GM21526 (cell line): ENCODE measurements at regions not wholly inside any gene's neighbourhood (a gene's known extent, or its start where the extent isn't known, plus 50 kb on each side); places are given as distances from the start of the nearest gene placed in this dataset.
"Not testable (repeated sequence)": the region's sequence is repeated elsewhere in the genome, so short reads cannot be mapped to it uniquely, and the experiment has no call there.

Experiments
- ATAC-seq: cut with Tn5 transposase; IDR thresholded peaks from one replicate; pipeline ENCODE4 v1.9.1; 2021; ENCODE audit warnings: moderate library complexity; ENCODE audit not compliant: unreplicated experiment, low FRiP score

DNA sequence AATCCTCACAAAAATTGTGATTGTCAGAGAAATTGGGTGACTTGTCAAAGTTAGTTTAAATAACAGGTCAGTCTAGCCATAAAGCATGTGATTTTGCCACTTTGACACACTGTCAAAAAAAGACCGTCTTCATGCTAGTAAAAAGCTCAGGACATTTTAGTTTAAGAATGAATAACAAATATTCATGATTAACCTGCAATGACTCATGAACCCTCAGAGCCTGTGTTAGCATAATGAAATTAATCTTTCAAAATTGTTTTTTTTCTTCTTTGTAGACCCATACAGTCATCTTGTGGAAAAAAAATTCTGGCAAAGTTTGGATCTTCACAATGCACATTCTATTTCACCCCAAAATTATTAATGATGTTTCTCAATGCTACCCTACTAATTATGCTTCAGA is 255.2 kb upstream of the POT1 start:
- no peak for ATAC-seq

DNA sequence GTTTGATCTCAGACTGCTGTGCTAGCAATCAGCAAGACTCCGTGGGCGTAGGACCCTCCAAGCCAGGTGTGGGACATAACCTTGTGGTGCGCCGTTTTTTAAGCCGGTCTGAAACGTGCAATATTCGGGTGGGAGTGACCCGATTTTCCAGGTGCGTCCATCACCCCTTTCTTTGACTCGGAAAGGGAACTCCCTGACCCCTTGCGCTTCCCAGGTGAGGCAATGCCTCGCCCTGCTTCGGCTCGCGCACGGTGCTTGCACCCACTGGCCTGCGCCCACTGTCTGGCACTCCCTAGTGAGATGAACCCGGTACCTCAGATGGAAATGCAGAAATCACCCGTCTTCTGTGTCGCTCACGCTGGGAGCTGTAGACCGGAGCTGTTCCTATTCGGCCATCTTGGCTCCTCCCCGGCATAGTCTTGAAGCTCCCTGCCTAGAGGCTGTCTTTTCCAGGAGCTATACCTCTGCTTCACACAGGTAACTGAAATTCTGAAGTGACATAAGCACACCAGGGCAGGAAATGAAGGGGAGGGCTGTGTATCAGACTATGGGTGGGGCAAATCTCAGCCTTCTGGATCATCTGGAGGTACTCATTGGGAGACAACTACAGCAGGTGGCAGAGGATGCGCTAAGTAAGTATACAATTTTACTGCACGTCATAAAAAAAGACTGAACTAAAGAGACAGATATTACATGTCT is 252.1 kb upstream of the POT1 start:
- not testable (repeated sequence) for ATAC-seq

DNA sequence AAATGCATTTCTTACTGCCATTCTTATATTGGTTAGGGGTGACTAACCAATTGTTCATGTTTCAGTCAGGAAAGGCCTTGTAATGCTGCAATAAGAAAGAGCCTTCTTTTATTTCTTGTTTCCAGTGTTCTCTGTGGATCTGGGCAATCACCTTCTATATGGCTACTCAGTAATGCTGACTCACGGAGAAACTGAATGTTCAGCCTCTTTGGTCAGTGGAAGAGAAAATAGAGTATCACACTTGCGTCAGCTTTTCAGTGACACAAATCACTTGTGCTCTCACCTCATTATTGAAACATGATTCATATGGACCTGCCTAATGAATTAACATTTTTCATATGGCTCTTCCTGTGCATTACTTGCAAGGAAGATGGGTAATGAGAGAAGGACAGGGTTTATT is 243.9 kb upstream of the POT1 start:
- ATAC-seq: no peak

DNA sequence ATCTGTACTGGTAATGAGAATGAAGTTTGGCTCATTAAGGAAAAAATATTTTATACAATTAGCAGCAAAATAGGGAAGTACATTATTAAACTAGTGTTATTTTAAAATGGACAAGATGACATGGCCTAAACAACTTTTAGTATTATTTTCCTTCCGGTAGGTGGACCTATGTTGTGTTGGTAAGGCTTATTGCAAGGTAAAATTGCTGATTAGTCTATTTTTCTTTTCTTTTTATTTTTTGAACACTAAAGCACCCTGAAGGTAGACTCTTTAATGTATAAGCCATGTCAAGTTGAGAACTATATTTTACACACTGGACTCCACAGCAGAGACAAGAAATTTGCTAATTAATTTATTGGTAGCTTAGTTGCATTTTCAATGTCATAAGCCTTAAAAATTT is 239.5 kb upstream of the POT1 start:
- no peak for ATAC-seq

GRCh38 chr7:125154930-125155329 is 225.3 kb upstream of the POT1 start:
- no peak for ATAC-seq

- no peak for ATAC-seq
Measured at GRCh38 chr7:125149151-125149550, 219.5 kb upstream of the POT1 start.

- no peak for ATAC-seq
Measured at GRCh38 chr7:125147047-125147446, 217.4 kb upstream of the POT1 start.

DNA sequence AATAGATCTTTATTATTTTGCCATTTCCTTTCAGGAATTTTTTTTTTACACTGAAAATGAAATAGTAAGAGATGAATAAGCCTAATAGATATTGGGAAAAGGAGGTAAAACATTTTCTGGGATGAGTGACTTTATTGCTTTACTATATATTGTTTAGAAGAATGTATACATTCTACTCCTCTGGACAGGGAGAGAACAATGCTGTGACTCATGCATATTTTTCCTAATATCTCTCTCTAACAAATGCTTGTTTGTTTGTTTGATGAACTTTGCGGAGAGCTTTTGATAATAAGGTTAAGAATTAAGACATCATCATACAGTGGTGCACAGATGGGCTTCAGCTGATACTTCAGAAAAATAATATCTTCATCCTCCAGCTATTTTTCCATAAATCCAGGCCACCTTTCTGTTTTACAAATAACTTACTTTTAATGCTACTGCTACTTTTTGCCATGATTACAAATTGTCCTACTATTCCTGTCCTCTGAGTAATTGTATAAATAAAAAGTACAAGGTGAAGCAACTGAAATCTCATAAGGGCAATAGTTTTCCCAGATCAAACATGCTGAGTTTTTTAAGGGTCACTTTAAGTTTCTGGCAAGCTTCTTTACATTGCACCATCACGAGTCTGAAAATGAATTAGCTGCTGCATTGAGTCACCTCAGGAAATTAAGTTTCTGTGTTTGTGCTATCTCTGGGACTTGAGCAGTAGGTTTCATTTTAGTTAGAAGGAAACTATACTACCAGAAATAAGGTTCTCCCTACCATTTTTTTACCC is 207.3 kb upstream of the POT1 start:
- no peak for ATAC-seq

DNA sequence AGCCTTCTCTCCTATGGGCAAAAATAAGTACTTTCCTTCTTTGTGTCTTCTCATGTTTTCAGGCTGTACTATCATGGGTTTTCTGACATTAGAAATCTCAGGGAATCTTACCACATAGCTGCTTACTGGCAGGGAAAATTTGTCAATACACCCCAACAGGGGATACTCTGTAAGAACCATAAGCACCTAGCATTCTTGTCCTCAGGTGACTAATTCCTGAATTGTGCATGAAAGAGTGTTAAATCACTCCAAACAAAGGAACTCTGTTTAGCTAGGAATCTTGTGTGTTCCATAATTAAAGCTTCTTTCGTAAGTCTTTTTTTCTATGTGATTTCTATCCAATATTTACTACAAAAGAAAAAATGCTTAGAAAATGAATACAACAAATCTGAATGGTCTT is 206.7 kb upstream of the POT1 start:
- no peak for ATAC-seq

DNA sequence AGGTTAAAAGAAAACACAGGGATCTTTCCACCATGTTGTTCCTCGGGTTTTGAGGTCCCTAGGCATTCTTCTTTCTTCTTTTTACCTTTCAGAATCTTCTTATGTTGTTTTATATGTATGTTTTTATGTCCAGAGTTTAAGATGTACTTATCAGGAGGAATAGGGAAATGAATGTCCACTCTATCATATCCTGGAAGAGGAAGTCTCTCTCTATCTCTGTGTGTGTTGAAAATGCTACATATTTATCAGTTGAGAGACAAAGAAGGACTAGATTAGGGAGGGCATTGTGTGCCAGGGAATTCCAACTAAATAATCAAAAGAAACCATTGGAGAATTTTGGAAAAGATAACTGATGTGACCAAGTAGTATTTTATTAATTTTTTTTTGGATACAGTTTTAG is 200.5 kb upstream of the POT1 start:
- no peak for ATAC-seq

- ATAC-seq: no peak
Measured at GRCh38 chr7:125127304-125127703, 197.7 kb upstream of the POT1 start.

DNA sequence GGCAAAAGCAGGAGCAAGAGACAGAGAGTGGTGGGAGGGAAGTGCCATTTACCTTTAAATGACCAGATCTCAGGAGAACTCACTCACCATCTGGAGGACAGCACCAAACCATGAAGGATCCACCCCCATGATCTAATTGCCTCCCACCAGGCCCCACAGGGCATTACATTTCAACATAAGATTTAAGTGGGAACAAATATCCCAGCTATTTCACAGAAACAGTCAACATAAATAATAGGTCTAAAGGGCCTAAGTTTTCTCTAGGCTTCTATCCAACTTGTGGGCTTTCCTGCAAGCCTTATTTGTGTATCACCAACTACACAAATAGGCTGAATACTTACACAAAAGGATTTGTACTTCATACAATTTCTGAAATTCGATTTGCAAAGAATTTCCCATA is 196.8 kb upstream of the POT1 start:
- no peak for ATAC-seq

DNA sequence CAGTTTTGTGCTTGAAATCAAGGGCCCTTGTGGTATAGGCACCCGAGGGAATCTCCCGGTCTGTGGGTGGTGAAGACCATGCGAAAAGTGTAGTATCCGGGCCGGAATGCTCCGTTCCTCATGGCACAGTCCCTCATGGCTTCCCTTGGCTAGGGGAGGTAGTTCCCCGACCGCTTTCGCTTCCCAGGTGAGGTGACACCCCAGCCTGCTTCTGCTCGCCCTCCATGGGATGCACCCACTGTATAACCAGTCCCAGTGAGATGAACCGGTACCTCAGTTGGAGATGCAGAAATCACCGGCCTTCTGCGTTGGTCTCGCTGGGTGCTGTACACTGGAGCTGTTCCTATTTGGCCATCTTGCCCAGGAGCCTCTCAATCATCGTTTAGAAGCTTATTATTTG is 195.7 kb upstream of the POT1 start:
- no peak for ATAC-seq

DNA sequence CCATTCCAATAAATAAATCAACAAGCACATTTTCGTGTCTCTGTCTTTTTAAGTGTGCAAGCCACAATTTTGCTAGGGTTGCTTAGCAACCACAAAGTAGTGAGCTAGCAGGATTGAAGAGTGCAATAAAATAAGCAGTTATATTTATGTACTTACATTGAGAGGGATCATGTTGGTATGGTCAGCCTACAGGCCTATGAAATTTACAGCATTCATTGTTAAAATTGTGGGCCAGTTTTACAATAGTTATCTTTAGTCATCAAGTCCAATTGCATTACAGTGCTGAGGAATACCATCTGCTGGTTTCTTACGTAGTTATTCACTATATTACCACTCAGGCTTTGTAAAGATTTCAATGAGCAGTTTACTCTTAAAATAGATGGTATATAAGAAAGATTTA is 192.5 kb upstream of the POT1 start:
- no peak for ATAC-seq

- no peak for ATAC-seq
Measured at GRCh38 chr7:125119559-125120115, 190.0 kb upstream of the POT1 start.

DNA sequence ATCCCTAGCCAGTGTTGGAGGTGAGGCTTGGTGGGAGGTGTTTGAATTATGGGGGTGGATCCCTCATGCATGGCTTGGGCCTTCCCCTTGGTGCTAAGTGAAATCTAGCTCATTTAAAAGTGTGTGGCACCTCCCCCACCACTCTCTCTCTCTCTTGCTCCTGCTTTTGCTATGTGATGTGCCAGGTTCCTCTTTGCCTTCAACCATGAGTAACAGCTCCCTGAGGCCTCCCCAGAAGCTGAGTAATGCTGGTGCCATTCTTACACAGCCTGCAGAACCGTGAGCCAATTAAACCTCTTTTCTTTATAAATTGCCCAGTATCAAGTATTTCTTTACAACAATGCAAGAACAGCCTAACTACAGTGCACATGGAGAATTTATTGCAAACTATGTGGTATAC is 188.8 kb upstream of the POT1 start:
- ATAC-seq: no peak

DNA sequence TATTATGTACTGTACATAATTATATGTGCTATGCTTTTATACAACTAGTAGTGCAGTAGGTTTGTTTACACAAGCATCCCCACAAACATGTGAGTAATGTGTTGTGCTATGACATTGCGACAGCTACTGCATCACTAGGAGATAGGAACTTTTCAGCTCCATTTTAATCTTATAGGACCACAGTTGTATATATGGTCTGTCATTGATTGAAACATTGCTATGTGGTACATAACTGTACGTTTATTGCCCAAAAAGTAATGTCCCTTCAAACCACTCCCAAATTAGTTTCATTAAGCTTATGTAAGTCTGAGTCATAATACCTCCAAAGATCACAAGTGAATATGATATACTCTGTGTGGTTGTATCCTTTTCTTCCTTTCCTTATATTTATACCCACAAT is 183.2 kb upstream of the POT1 start:
- no peak for ATAC-seq

- ATAC-seq: no peak
Measured at GRCh38 chr7:125099519-125099918, 169.9 kb upstream of the POT1 start.

DNA sequence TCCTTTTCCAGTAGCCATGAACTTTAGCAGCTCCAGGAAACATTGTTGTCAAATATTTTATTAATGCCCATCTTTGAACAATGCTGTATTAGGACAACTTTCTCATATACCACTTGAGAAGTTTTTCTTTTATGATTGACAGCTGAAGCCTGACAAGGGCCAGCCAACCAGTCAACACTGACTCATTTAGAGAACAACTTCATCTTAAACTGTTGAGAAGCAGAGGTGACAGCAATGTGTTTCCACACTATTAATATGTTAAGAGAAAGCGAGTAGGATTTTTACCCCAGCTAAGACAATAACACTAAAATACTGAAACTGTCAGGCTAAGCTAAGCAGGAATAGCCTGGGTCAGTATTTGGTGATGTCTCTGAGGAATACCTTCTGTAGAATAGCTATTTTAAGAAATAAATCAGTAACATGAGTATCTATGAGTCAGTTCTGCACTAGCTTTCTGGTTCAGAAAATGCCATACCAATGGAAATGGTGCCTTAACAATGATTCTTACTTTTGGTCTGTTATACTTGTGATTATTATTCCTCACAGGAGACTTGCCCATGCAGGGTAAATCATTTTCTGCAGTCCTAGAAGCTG is 168.8 kb upstream of the POT1 start:
- peak; percentile 63 for ATAC-seq

DNA sequence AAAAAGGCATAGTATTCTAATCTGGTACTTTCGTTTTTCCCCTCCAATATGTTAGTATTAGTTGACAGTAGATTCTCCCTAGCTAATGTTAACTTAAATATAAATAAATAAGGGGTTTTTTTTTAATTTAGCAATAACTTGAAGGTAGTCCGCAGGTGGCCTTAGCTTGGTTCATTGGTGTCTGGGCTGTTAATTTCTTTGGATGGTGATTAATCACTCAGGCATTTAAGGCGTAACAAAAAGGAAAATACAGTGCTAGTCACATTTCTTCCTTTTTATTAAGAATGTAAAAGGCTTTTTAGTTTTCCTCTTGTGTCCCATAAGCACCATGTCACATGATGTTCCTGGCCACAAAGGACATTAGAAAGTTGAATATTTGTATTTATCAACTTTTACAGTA is 161.0 kb upstream of the POT1 start:
- ATAC-seq: no peak

- no peak for ATAC-seq
Measured at GRCh38 chr7:125089171-125089570, 159.5 kb upstream of the POT1 start.

DNA sequence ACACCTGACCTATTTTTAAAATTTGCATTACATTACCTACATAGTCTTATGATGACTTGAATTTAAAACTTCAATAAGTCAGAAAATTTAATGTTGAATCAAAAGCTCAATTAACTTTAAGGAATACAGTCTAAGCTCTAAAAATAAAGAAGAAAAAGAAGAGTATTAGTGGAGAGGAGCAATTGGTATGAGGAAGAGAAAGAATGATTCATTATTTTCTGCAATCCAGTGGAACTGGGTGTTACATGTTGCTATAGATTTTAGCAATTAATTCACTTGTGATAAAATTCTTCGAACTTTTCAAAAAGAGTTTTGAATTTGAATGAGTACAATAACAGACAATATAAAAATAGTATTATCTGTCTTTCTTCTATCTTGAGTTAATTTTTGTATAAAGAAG is 158.9 kb upstream of the POT1 start:
- no peak for ATAC-seq
